H1 (cell line): ENCODE measurements at regions not wholly inside any gene's neighbourhood (a gene's known extent, or its start where the extent isn't known, plus 50 kb on each side); places are given as distances from the start of the nearest gene placed in this dataset.

Source experiments
- CBX8 ChIP-seq: fragments of 300-800, 300-1000 bp; sonication (generic); IDR thresholded peaks from 2 replicates; pipeline ENCODE4 v1.7.1; 2016; ENCODE audit warnings: low read depth, low read length, borderline replicate concordance
- CHD7 ChIP-seq: fragments of 300-600 bp; sonication (generic); IDR thresholded peaks from 2 replicates; pipeline ENCODE4 v1.7.1; 2012; ENCODE audit warnings: low read length, moderate library complexity, mild to moderate bottlenecking, inconsistent platforms; ENCODE audit not compliant: insufficient replicate concordance
- CREB1 ChIP-seq: IDR thresholded peaks from 2 replicates; pipeline ENCODE4 v1.6.1; 2012; ENCODE audit warnings: inconsistent platforms
- GABPA ChIP-seq: IDR thresholded peaks from 2 replicates; pipeline ENCODE4 v1.6.1; 2011; ENCODE audit warnings: mild to moderate bottlenecking, low read length, moderate library complexity, borderline replicate concordance; ENCODE audit not compliant: insufficient read depth
- KDM1A ChIP-seq: fragments of 200-600, 300-600 bp; sonication (generic); IDR thresholded peaks from 2 replicates; pipeline ENCODE4 v1.7.1; 2016; ENCODE audit warnings: mild to moderate bottlenecking, low read length, borderline replicate concordance
- KDM4A ChIP-seq: IDR thresholded peaks from one replicate; pipeline ENCODE4 v1.7.1; 2012; ENCODE audit warnings: low read depth, mild to moderate bottlenecking, moderate library complexity, low read length, inconsistent platforms; ENCODE audit not compliant: severe bottlenecking
- RFX5 ChIP-seq: IDR thresholded peaks from 2 replicates; pipeline ENCODE4 v1.6.1; 2011; ENCODE audit warnings: low read depth, low read length, improper control_type of control experiment, borderline replicate concordance
- SIN3A ChIP-seq, 2 experiments: IDR thresholded peaks in 1 of 2; conservative IDR thresholded peaks in 1 of 2; 2 replicates each; pipeline ENCODE4 v1.6.1; 2011 to 2012; ENCODE audit warnings: low read length in 2 of 2, improper control_type of control experiment in 1 of 2, low read depth in 1 of 2, mild to moderate bottlenecking in 1 of 2
- SUZ12 ChIP-seq: fragments of 200-600 bp; sonication (generic); IDR thresholded peaks from 2 replicates; pipeline ENCODE4 v1.6.1; 2012; ENCODE audit warnings: mild to moderate bottlenecking, inconsistent platforms, low read length, moderate library complexity, mixed read lengths
- TBP ChIP-seq: IDR thresholded peaks from 2 replicates; pipeline ENCODE4 v1.6.1; 2011; ENCODE audit warnings: low read depth, low read length, improper control_type of control experiment
- TCF12 ChIP-seq: IDR thresholded peaks from 2 replicates; pipeline ENCODE4 v1.6.1; 2011; ENCODE audit warnings: low read depth, mild to moderate bottlenecking, low read length

GRCh38 chr6:82744286-82745015, 321.2 kb downstream of the UBE3D start (continued):
- TF ChIP-seq CHD7 (no peak), CREB1 (no peak), TBP (no peak), CBX8 (no peak), TCF12 (no peak), SIN3A (conservative IDR thresholded peaks at IDR 0.05 in 1 of 2, IDR thresholded peaks at IDR 0.05 in 1 of 2; ENCODE audit: low read depth in 1 of 2, low read length in 2 of 2) (no peak), SUZ12 (no peak), KDM1A (no peak), GABPA (no peak), KDM4A (no peak), RFX5 (no peak)
